ENCODE measurements at regions not wholly inside any gene's neighbourhood (a gene's known extent, or its start where the extent isn't known, plus 50 kb on each side); places are given as distances from the start of the nearest gene placed in this dataset.

DNA sequence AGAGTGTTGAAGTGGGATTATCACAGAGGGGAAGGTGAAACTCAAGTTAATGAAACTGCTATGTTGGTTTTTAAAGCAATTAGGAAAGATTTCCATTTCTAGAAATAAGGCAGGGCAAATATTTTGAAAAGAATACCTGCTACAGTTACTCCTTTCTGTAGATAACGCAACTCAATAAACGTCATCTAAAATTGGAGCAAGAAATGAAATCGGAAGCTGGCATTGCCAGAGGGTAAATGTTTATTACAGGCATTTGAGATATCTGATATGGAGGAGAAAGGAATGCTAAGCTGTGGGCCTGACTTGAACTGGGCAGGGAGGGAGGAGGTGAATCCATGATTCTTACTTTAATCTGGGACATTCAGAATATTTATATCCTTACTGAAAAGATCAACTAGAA lies 217.0 kb upstream of the ADARB2 start:
- TF ChIP-seq, protein P1, sequence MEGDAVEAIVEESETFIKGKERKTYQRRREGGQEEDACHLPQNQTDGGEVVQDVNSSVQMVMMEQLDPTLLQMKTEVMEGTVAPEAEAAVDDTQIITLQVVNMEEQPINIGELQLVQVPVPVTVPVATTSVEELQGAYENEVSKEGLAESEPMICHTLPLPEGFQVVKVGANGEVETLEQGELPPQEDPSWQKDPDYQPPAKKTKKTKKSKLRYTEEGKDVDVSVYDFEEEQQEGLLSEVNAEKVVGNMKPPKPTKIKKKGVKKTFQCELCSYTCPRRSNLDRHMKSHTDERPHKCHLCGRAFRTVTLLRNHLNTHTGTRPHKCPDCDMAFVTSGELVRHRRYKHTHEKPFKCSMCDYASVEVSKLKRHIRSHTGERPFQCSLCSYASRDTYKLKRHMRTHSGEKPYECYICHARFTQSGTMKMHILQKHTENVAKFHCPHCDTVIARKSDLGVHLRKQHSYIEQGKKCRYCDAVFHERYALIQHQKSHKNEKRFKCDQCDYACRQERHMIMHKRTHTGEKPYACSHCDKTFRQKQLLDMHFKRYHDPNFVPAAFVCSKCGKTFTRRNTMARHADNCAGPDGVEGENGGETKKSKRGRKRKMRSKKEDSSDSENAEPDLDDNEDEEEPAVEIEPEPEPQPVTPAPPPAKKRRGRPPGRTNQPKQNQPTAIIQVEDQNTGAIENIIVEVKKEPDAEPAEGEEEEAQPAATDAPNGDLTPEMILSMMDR (IDR thresholded peaks at IDR 0.05): no peak
- TF ChIP-seq POLR2A (IDR thresholded peaks at IDR 0.05) (no peak), POLR2AphosphoS5 (IDR thresholded peaks at IDR 0.05) (no peak)

Measured in sigmoid colon (tissue), 4 donors.